NCI-H146 treated with DMSO at 0.1 percent for 48 hours (cell line): ENCODE measurements at regions not wholly inside any gene's neighbourhood (a gene's known extent, or its start where the extent isn't known, plus 50 kb on each side); places are given as distances from the start of the nearest gene placed in this dataset.

Source experiments
- DNase-seq: peaks from one replicate; lab custom pipeline; 2025; ENCODE audit not compliant: unreplicated experiment; lab: John Stamatoyannopoulos, UW

GRCh38 chr5:141800617-141801016 lies 77.6 kb downstream of the PCDH1 start:
- no peak for DNase-seq

- no peak for DNase-seq
These were observed 78.6 kb downstream of the PCDH1 start for GRCh38 chr5:141799507-141800167.

DNA sequence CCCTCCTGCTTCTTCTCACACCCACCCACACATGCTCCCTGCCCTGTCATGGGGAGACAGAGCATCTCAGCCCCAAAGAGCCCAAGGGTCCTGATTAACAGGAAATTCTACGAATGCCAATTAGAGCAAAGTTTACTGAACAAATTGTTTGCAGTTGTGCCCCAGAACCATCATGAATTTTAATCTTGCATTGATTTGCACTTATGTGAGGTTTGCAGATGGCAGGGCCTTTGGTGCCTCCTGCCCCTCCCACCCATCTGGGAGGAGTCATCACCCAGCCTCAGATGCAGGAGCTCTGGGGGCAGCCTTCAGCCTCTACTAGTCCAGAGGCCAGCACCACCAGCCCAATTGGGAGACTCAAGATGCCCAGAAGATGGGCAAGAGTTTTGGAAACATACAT lies 80.8 kb downstream of the PCDH1 start:
- DNase-seq, result no peak

GRCh38 chr5:141795421-141795820 lies 82.8 kb downstream of the PCDH1 start:
- DNase-seq, result no peak

GRCh38 chr5:141793881-141794280 lies 84.3 kb downstream of the PCDH1 start:
- no peak for DNase-seq

DNA sequence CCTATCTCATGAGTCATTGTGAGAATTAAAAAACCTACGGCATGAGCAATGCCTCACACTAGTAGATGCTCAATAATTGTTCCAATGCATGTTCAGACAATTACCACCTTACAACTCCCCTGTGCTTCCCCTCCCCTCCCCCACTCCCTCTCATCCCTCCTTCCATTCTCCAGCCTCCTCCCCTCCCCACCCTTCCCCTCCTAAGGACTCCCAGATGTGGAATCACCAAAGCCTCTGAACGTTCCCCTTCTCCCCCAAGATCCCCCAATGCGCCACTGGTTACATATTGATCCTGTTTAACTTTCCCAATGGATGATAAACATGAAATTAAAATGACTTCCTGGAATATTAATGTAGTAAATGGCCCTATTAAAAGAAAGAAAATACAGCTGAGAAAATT lies 84.8 kb downstream of the PCDH1 start:
- no peak for DNase-seq

GRCh38 chr5:141790630-141791029 lies 87.6 kb downstream of the PCDH1 start:
- no peak for DNase-seq

DNA sequence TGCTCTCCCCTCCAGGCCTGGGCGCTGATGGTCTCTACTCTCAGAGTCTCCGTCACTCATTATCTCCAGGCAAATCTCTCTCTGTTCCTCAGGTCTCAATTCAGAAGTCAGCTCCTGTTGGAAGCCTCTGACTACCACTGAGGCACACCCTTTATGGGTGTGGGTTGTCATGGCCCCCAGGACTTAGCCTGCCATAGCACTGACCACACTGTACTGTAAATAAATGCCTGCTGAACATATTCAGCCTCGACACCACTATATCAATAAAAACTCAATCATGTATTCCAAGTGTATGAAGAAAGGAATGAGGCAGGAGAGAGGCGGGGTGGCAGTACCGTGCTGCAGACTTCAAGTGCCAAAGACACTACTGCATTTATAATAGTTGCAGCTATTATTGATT lies 88.9 kb downstream of the PCDH1 start:
- DNase-seq, result no peak

DNA sequence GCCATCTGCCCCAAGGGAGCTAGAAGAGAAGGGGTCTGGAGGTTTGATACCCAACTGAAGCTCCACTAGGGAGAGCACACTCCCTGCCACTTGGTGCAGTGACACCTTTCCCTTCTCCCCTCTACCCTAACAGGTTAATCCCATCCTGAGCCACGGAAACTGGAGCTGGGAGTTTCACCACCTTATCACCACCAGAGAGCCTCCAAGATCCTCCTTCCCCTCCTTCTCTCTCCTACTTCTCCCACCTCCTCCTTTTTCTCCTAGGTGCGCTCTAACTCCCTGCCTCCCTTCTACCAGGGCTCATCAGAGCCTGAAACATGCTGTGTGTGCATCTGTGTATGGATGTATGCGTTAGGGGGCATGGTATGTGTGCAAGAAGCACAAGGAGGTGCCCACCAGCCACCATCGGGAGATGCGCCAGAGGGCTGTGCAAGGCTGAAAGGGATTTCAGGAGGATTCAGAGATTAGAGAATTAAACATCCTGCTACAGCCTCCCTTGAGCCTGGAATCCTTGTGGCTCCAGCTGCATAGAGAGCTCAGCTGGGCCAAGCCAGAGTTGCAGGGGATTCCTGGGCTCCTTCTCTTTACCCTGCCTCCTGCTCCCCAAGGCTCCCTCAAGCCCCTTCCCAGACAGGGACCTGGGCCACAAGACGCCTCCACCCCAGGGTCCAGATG lies 89.8 kb downstream of the PCDH1 start:
- DNase-seq, result no peak

- DNase-seq, result no peak
These were observed 90.8 kb downstream of the PCDH1 start for GRCh38 chr5:141787376-141787775.

- DNase-seq, result no peak
These were observed 91.5 kb downstream of the PCDH1 start for GRCh38 chr5:141786700-141787099.

DNA sequence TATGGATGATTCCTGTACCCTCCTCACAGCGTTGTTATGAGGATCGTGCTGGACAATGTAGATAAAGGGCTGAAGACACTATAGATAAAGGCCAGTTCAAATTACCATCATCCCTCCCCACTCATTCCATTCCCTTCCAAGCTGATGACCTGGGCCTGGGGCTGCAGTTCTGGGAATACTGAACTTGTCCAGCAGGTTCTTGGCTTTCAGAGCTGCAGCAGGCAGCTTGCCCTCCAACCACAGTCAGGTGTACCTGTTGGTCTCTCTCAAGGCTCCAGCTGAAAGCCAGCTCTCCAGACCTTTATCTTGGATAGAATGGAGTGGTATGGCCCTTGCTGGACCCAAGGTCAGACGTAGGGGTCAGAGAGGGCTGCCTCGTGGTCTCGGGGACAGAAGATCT lies 92.5 kb downstream of the PCDH1 start:
- DNase-seq, result no peak

DNA sequence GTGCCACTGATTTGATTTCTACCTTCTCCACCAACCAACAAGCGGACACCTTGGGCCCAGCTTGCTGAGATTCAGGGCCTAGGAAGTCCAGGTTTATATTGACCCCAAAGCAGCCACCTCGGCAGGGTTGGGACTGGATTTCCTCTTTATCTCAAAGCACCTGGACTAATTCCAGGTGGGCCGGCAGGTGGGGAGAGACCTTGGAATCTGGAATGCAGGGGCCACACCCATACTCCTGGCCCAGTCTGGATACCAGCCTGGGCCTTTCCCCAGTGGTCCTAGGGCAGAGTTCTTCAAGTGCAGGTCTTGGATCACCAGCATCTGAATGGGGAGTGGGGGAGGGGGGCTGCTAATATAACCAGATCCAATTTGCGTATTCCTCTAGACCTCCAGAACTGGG lies 93.1 kb downstream of the PCDH1 start:
- no peak for DNase-seq

- DNase-seq, result no peak
These were observed 93.7 kb downstream of the PCDH1 start for GRCh38 chr5:141784529-141784928.

GRCh38 chr5:141783947-141784296 lies 94.3 kb downstream of the PCDH1 start:
- no peak for DNase-seq

GRCh38 chr5:141783005-141783946 lies 94.9 kb downstream of the PCDH1 start:
- DNase-seq, result no peak

GRCh38 chr5:141781910-141782309 lies 96.3 kb downstream of the PCDH1 start:
- no peak for DNase-seq

DNA sequence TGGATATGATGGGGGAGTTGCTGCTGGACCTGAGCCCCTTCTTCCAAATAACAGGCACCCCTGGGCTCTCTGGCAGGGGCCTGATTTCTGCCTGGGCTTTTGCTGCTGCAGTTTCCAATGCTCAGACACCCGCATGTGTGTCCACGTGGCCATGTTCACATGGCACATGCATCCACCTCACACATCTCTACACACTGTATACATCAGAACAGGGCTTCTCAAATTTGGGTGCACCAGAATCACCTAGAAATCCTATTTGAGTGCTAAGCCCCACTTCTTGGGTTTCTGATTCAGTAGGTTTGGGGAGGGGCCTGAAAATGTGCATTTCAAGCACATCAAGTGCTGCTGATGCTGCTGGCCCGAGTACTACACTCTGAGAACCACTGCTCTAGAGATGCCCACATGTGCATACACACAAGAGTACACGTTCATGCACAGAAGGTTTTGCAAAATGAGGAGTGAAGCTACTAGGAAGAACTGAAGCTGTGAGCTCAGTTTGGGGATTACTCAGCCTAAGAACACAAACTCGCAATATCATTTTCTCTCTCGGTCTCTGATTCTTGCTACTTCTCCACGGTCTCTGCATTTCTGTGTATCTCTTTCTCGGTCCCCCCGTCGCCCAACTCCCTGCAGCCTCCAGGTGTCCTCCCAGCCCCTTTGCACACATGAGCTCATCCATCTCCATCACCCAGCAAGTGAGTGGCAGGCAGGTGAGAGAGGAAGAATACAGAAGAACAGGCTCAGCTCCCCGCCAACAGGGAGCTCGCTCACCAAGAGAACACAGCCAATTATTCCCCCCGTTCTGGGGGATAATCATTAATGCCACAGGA lies 97.0 kb downstream of the PCDH1 start:
- peak; percentile 18 for DNase-seq

DNA sequence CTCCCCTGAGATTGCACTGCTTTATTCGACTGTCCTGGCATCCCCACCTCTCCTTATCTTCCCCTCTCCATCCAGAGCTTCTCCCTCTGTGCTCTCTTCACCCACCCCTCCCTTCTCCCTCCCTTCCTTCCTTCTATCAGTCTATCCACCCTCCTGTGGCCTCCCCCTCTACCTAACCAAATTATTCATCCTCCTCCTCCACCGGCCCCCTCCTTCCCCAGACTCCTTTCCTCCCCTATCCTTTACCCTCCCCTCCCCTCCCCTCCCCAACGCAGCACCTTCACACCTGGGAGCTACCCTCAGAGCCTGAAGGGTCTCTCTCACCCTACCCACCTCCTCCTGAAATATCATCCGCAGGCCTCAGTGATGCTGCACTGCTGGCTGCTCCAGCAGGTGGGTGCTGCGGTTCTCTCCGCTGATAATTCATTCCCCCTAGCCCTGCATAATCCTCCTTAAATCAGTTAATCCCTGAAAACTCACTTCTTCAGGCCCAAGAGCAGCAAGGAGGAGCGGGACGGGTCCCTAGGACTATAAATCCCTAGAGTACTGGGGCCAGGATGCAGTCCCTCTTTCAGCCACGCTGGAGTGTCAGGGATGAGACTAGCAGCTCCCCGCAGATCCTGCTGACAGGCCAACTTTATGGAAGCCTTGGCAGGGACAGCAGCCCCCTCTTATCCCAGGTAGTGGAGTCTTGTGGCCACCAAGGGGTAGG lies 97.8 kb downstream of the PCDH1 start:
- DNase-seq, result no peak

GRCh38 chr5:141779503-141779973 lies 97.5 kb upstream of the ARAP3 start:
- DNase-seq, result no peak
